IPS DF 19.7 (cell line): ENCODE measurements at regions not wholly inside any gene's neighbourhood (a gene's known extent, or its start where the extent isn't known, plus 50 kb on each side); places are given as distances from the start of the nearest gene placed in this dataset.

Experiments used
- DNase-seq: peaks from one replicate; pipeline ENCODE4 v3.0.0-alpha.2; 2013; ENCODE audit warnings: low read depth, low spot score

GRCh38 chr11:33557201-33557600 is 143.4 kb downstream of the C11orf91 start:
- no peak for DNase-seq

GRCh38 chr11:33554219-33554618 is 146.4 kb downstream of the C11orf91 start:
- no peak for DNase-seq

- DNase-seq, result no peak
Observed at GRCh38 chr11:33553486-33553885, 147.1 kb downstream of the C11orf91 start.

DNA sequence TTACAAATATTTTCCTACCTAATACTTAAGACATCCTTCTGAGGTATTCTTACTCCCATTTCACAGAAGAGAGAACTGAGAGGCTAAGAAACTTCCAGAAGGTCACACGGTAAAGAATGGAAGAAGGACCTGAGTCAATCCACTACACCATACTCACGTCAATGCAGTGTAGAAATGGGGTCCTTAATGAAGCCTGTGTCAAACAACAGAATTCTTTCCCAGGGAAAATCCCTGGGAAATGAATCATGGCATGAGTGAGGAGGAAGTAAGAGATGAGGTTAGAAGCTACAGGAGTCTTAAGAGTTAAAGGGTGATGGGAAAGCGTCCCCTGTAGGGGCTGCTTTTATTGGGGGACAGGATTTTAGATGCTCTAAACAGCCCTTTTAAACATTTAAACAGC is 147.9 kb downstream of the C11orf91 start:
- DNase-seq, result no peak

GRCh38 chr11:33551051-33551450 is 149.6 kb downstream of the C11orf91 start:
- DNase-seq, result no peak

DNA sequence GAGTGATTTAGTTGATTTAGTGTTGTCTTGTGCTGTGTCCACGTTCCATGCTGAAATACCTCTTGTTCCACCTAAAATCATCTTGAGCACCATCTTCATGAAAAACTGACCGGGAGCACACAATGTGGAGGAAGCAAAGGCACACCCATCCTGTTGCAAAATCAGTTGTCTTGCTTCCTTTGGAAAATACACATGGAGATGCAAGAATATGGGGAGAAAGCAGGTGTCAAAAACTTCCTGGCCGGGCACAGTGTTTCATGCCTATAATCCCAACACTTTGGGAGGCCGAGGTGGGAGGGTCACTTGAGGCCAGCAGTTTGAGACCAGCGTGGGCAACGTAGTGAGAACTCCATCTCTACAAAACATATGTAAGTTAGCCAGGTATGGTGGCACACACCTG is 151.1 kb downstream of the C11orf91 start:
- no peak for DNase-seq

DNA sequence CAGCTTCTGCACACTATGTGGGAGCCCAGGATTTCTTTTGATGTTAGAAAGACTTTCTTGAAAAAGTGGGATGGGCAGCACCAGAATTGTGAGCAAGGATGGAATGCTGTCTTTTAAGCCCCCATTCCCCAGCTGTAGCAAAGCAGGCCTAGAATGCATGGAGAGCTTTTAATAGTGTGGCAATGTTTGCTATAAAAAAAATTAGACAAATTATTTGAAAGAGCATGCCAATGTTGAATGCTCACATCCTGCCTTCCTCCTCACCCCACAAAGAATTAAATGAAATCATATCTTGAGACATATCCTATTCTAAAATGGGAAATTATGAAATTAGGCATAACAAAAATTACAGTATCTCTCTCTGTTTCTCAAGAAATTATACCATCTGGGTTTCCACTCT is 154.7 kb downstream of the C11orf91 start:
- DNase-seq, result no peak

- DNase-seq, result no peak
Observed at GRCh38 chr11:33544593-33545373, 155.8 kb downstream of the C11orf91 start.

- DNase-seq, result no peak
Observed at GRCh38 chr11:33543823-33544222, 156.8 kb downstream of the C11orf91 start.

DNA sequence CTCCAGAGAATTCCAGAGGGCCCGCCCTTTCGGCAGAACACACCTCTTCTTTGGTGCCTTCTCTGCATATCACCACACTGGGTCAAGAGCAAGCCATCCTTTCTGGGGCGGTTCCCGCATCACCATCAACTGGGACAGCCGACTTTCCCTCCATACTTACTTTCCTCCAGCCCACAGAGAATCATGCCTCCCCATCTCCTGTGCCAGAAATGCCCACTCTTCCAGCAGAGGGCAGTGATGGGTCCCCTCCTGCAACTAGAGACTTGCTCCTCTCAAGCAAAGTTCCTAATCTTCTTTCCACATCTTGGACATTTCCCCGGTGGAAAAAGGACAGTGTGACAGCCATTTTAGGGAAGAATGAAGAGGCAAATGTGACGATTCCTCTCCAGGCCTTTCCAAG is 157.7 kb downstream of the C11orf91 start:
- peak; percentile 35 for DNase-seq

DNA sequence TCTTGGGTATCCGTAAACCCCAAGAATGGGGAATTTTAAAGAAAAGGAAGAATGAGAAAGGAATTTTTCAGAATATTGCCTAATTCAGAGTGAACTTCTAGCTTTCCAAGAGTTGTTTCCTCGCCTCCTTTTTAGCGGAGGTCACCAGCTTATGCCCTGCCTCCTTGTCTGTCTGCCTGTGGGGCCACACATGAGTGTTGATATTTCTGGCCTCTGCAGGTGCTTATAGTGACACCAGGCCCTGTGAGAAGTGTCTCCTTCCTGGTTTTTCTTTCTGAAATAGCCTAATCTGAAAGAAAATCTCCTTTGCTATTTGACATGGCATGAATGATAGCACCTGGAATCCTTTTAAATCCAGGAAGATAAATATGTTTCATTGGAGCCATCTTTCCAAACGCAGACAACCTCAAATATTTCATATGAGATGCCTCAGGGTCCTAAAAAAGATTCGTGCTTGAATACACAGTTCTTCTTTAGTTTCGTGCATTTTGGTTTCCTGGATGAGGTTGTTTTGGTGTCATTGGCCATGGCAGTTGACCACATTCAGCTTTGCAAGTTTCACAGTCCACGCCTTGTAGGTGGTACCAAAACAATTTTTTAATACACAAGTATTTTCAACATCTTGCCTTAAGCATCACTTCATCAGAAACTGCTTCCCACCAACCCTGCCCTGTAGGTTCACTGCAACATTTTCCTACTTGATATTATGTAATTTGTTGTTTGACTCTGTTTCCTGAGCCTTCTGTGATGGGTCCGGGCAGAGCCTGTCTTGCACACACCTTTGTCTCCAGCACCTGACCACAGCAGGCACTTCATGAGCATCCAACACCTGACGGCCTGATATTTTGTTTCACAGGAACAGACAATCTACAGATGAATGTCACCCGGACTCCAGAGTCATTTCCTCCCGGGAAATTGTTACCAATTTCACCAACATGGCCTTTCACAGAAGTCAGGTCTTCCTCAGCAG is 159.4 kb downstream of the C11orf91 start:
- no peak for DNase-seq

GRCh38 chr11:33540427-33540826 is 160.2 kb downstream of the C11orf91 start:
- no peak for DNase-seq

DNA sequence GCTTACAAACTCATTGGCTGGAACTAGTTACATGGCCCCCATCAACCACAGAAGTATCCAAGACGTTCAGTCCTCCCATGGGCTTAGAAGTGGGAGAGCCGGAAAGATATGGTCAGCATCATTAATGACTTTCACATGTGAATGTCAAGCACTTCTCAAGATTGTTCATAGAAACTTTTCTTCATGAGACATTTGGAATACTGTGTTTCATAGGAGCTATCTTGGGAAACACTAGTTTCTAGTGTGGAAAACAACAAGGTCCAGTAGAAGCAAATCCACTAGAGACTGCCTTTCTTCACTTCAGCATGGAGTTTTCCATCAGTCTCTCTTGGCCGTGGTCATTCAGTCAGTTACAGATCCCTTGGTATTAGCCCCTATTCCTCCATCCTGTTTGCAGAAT is 160.9 kb downstream of the C11orf91 start:
- no peak for DNase-seq

- no peak for DNase-seq
Observed at GRCh38 chr11:33538726-33539125, 161.9 kb downstream of the C11orf91 start.

DNA sequence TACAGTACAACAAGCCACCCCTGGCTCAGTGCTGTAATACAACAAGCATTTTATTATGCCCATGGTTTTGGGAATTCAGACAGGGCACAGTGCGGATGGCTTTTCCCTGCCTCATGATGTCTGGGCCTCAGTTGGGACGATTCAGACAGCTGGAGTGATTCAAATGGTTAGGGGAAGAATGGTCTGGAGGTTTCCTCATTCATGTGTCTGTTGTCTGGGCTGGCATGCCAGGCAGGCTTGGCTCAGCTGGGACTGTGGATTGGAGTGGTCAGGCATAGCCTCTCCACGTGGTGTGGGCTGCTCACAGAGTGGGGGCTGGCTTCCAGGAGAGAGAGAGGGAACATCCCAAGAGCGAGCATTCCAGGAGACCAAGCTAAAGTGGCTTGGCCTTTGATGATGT is 164.4 kb downstream of the C11orf91 start:
- DNase-seq, result no peak

DNA sequence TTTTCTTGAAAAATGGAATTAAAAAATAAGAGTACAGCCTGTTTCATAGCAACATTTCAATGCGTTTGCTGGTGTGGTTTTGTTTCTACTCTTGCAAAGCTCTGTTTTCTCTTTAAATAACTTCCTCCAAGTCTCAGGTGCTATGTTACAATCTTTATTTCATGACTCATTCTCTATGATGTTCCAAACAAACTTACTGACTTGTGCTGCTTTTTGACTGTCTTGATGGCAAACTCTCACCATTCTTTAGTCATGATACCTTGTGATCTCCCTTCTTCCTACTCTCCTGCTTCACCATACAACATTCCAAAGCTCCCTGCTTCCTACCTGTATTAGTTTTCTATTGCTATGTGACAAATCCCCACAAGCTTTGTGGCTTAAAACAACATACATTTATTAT is 166.1 kb downstream of the C11orf91 start:
- no peak for DNase-seq

- DNase-seq, result no peak
Observed at GRCh38 chr11:33533386-33534052, 167.1 kb downstream of the C11orf91 start.

DNA sequence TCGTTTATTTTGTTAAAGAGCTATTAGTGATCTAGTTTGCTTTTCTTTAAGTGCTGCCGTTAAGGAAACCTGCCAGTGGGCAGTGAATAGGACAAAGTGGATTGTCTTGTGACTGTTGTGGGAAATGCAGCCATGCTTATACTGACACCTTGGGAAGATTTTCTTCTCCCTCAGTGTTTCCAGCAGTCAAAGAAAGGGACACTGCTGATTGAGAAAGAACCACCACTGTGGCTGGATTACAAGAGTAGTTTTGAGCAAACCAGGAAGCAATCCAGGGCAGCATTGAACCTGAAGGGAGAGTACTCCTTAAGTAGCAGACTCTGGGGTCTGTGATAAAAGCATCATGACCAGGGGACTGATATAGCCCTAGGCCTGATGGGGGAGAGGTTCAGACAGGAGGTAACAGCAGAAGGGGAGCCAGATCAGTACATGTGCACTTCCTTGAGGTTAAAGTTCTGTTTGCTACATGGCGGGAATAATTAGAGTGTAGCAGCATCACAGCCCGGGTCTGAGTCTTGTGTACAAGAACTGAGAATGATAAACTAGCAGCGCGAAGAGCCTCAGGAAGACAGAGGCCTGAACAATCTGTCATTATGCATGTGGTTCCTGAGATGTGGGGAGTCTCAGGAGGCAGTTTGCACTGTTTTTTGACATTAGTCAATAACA is 167.8 kb downstream of the C11orf91 start:
- DNase-seq, result no peak

DNA sequence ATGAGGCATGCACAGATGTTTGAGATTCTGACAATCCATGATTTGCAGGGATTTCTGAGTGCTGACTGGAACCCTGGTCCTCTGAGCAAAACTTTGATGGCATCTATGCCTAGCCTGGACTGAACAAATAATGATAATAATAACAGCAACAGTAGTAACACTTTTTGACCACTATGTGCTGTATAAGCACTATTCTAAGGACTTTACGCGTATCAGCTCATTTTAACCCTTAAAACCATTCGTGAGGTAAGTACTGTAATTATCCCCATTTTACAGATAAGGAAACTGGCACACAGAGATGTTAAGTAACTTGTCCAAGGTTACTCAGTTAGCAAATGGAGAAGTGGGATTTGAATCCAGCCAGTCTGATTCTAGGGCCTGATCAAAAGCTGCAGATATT is 168.4 kb downstream of the C11orf91 start:
- no peak for DNase-seq

DNA sequence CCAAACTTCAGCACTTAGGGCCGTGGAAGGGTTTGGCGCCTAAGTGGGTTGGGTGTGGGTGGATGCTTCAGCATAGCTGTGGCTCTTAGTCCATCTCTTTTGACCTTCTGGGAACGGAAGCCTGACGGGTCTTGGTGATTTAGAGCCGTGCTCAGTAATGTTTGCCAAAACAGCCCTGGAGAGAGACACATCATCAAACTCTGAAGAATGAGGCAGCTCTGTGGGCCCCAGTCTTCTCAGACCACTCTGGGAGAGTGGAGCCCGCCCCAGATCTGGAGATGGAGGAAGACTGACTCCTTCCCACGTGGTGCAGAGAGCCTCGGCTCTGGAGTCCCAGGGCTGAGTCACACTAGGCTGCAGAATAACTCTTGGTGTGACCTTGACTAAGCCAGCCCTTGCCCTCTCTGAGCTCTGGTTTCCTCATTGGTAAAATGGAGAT is 168.9 kb downstream of the C11orf91 start:
- no peak for DNase-seq

DNA sequence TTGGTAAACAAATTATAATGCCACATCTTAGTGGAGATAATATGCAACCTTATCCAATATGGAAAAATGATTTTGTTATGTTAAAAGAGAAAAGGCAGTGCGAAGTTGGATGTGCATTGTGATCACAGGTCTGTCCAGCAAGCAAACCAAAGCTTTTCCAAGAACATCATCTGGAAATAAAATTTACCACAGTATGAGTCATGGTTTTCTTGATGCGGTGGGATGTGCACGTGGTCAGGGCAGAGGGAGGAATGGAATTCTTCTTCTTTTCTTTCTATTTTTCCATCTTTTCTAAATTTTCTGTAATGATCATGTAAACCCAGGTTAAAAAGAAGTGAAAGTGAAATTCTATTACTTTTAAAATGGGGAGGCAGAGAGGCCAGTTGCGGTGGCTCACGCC is 169.8 kb downstream of the C11orf91 start:
- no peak for DNase-seq

DNA sequence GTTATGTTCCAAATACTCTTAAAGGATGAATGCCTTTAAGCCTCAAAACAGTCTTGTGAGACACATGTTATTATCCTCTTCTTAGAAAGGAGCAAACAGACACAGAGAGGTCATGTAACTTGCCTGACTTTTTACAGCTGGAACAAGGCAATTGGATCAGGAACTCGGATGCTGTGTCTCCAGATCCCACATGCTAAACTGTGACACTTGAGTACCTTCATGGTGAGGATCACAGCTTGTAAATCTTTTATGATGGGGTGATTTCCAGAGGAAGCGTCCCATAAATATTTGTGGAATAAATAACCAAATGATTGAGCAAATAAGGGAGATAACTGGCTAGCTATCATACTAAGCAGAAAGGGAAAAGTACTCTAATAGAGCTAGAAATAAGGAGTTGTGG is 171.2 kb downstream of the C11orf91 start:
- no peak for DNase-seq
